CD4-positive, CD25-positive, alpha-beta regulatory T cell (primary cell): ENCODE measurements at regions not wholly inside any gene's neighbourhood (a gene's known extent, or its start where the extent isn't known, plus 50 kb on each side); places are given as distances from the start of the nearest gene placed in this dataset.

ENCODE experiments used
- ATAC-seq, 2 donors: fragments of 150-1000 bp; cut with Tn5 transposase; one replicate each; pipeline ENCODE4 v1.10.0; 2021; ENCODE audit warnings: low read depth in 2 of 2, moderate number of reproducible peaks in 2 of 2, moderate library complexity in 1 of 2
- DNase-seq, 3 donors: peaks; one replicate each; pipeline versions ENCODE4 v3.0.0 to v3.0.0-alpha.2; 2012 to 2022; ENCODE audit warnings: mixed read lengths in 1 of 3
- H3K27ac ChIP-seq: one replicate; pipeline ENCODE4 v1.7.0; 2013; ENCODE audit warnings: mild to moderate bottlenecking, low read length; ENCODE audit not compliant: insufficient read depth, poor library complexity, severe bottlenecking
- H3K27me3 ChIP-seq: one replicate; pipeline ENCODE4 v1.7.0; 2013; ENCODE audit warnings: low read length; ENCODE audit not compliant: control insufficient read depth, insufficient read depth
- H3K36me3 ChIP-seq: one replicate; pipeline ENCODE4 v1.7.0; 2013; ENCODE audit warnings: mild to moderate bottlenecking, low read length, moderate library complexity; ENCODE audit not compliant: control insufficient read depth, insufficient read depth
- H3K4me1 ChIP-seq: 2 replicates; pipeline ENCODE4 v1.7.0; 2013; ENCODE audit warnings: mild to moderate bottlenecking, low read length; ENCODE audit not compliant: insufficient read depth, control insufficient read depth, poor library complexity, severe bottlenecking
- H3K4me3 ChIP-seq: one replicate; pipeline ENCODE4 v1.7.0; 2013; ENCODE audit warnings: low read depth, mild to moderate bottlenecking, low read length, moderate library complexity
- H3K9me3 ChIP-seq, 2 experiments: 1 replicate in 1 of 2; 2 replicates in 1 of 2; pipeline ENCODE4 v1.7.0; 2013; ENCODE audit warnings: low read length in 2 of 2, mild to moderate bottlenecking in 1 of 2, moderate library complexity in 1 of 2; ENCODE audit not compliant: control insufficient read depth in 2 of 2
- H3K27ac Mint-ChIP-seq, 3 donors: one replicate each; pipeline ENCODE4 v1.8.0; 2020 to 2022; ENCODE audit warnings: mild to moderate bottlenecking in 3 of 3, mixed read lengths in 3 of 3, moderate library complexity in 2 of 3
- H3K27me3 Mint-ChIP-seq: one replicate; pipeline ENCODE4 v1.8.0; 2022; ENCODE audit warnings: mild to moderate bottlenecking, mixed read lengths
- H3K36me3 Mint-ChIP-seq: one replicate; pipeline ENCODE4 v1.8.0; 2020; ENCODE audit warnings: mixed read lengths
- H3K4me1 Mint-ChIP-seq, 4 donors: one replicate each; pipeline ENCODE4 v1.8.0; 2020 to 2022; ENCODE audit warnings: mixed read lengths in 4 of 4, mild to moderate bottlenecking in 1 of 4
- H3K4me3 Mint-ChIP-seq, 4 donors: one replicate each; pipeline ENCODE4 v1.8.0; 2020 to 2022; ENCODE audit warnings: mild to moderate bottlenecking in 4 of 4, mixed read lengths in 4 of 4, moderate library complexity in 3 of 4
- H3K9me3 Mint-ChIP-seq, 7 donors: one replicate each; pipeline ENCODE4 v1.8.0; 2020 to 2022; ENCODE audit warnings: mixed read lengths in 7 of 7, mild to moderate bottlenecking in 3 of 7, moderate library complexity in 2 of 7

- no peaks in the 10 kb centered on the region for H3K27me3 ChIP-seq
- H3K36me3 Mint-ChIP-seq, result no peaks in the 10 kb centered on the region
- ATAC-seq, result no peak
- H3K27me3 Mint-ChIP-seq, result no peaks in the 10 kb centered on the region
- H3K36me3 ChIP-seq, result no peaks in the 10 kb centered on the region
- H3K27ac ChIP-seq, result no peak overlapping the region
- no peak overlapping the region for H3K4me3 Mint-ChIP-seq
- H3K4me3 ChIP-seq, result no peak overlapping the region
- no peaks in the 10 kb centered on the region for H3K4me1 ChIP-seq
- H3K9me3 ChIP-seq, result no peaks in the 10 kb centered on the region
- peaks cover 0 to 8% (median 1%) of the 10 kb centered on the region in 7 donors for H3K9me3 Mint-ChIP-seq
- no peak overlapping the region for H3K27ac Mint-ChIP-seq
- H3K4me1 Mint-ChIP-seq, result no peaks in the 10 kb centered on the region
- DNase-seq, result no peak
These were observed 701.5 kb downstream of the ZNF385D start for GRCh38 chr3:21049334-21050062.

GRCh38 chr3:21043139-21043538, 707.9 kb downstream of the ZNF385D start:
- Mint-ChIP-seq H3K4me3 (no peak overlapping the region), H3K9me3 (peaks cover 0 to 2% (median 0%) of the 10 kb centered on the region in 7 donors), H3K27ac (no peak overlapping the region), H3K4me1 (no peaks in the 10 kb centered on the region), H3K27me3 (no peaks in the 10 kb centered on the region), H3K36me3 (no peaks in the 10 kb centered on the region)
- Histone ChIP-seq H3K4me3 (no peak overlapping the region), H3K9me3 (no peaks in the 10 kb centered on the region), H3K27me3 (no peaks in the 10 kb centered on the region), H3K36me3 (no peaks in the 10 kb centered on the region), H3K4me1 (no peaks in the 10 kb centered on the region), H3K27ac (no peak overlapping the region)
- ATAC-seq, result no peak
- no peak for DNase-seq

- H3K36me3 ChIP-seq, result no peaks in the 10 kb centered on the region
- Mint-ChIP-seq H3K4me1 (no peaks in the 10 kb centered on the region), H3K27ac (no peak overlapping the region), H3K36me3 (no peaks in the 10 kb centered on the region), H3K9me3 (peaks cover 0 to 5% (median 0%) of the 10 kb centered on the region in 7 donors), H3K27me3 (no peaks in the 10 kb centered on the region), H3K4me3 (peak overlapping the region in 1 of 4 donors; percentile 65)
- no peaks in the 10 kb centered on the region for H3K4me1 ChIP-seq
- H3K27ac ChIP-seq, result no peak overlapping the region
- H3K27me3 ChIP-seq, result no peaks in the 10 kb centered on the region
- no peak for DNase-seq
- H3K9me3 ChIP-seq, result no peaks in the 10 kb centered on the region
- ATAC-seq, result no peak
- H3K4me3 ChIP-seq, result no peak overlapping the region
These were observed 708.8 kb downstream of the ZNF385D start for GRCh38 chr3:21042184-21042583.

GRCh38 chr3:21041621-21042020, 709.4 kb downstream of the ZNF385D start:
- H3K4me3 Mint-ChIP-seq, result no peak overlapping the region
- no peak for ATAC-seq
- no peaks in the 10 kb centered on the region for H3K4me1 Mint-ChIP-seq
- H3K27ac ChIP-seq, result no peak overlapping the region
- no peaks in the 10 kb centered on the region for H3K4me1 ChIP-seq
- H3K36me3 Mint-ChIP-seq, result no peaks in the 10 kb centered on the region
- H3K27ac Mint-ChIP-seq, result no peak overlapping the region
- no peaks in the 10 kb centered on the region for H3K36me3 ChIP-seq
- no peaks in the 10 kb centered on the region for H3K27me3 ChIP-seq
- H3K4me3 ChIP-seq, result no peak overlapping the region
- DNase-seq, result no peak
- H3K9me3 ChIP-seq, result no peaks in the 10 kb centered on the region
- peaks cover 0 to 5% (median 0%) of the 10 kb centered on the region in 7 donors for H3K9me3 Mint-ChIP-seq
- H3K27me3 Mint-ChIP-seq, result no peaks in the 10 kb centered on the region

GRCh38 chr3:21036888-21037287, 714.1 kb downstream of the ZNF385D start:
- H3K36me3 ChIP-seq, result no peaks in the 10 kb centered on the region
- H3K4me1 Mint-ChIP-seq, result no peaks in the 10 kb centered on the region
- H3K4me1 ChIP-seq, result no peaks in the 10 kb centered on the region
- peaks cover 0 to 12% (median 3%) of the 10 kb centered on the region in 7 donors for H3K9me3 Mint-ChIP-seq
- H3K27me3 Mint-ChIP-seq, result no peaks in the 10 kb centered on the region
- no peak overlapping the region for H3K4me3 ChIP-seq
- H3K9me3 ChIP-seq, result no peaks in the 10 kb centered on the region
- H3K4me3 Mint-ChIP-seq, result no peak overlapping the region
- H3K36me3 Mint-ChIP-seq, result no peaks in the 10 kb centered on the region
- ATAC-seq, result no peak
- DNase-seq, result no peak
- no peak overlapping the region for H3K27ac Mint-ChIP-seq
- H3K27me3 ChIP-seq, result no peaks in the 10 kb centered on the region
- no peak overlapping the region for H3K27ac ChIP-seq

- Mint-ChIP-seq H3K27me3 (no peaks in the 10 kb centered on the region), H3K36me3 (no peaks in the 10 kb centered on the region), H3K9me3 (peaks cover 0 to 13% (median 5%) of the 10 kb centered on the region in 7 donors), H3K4me3 (no peak overlapping the region), H3K27ac (no peak overlapping the region), H3K4me1 (no peaks in the 10 kb centered on the region)
- H3K9me3 ChIP-seq, result no peaks in the 10 kb centered on the region
- H3K4me1 ChIP-seq, result no peaks in the 10 kb centered on the region
- no peak overlapping the region for H3K4me3 ChIP-seq
- DNase-seq (no peak), ATAC-seq (no peak)
- no peaks in the 10 kb centered on the region for H3K27me3 ChIP-seq
- no peak overlapping the region for H3K27ac ChIP-seq
- no peaks in the 10 kb centered on the region for H3K36me3 ChIP-seq
These were observed 722.6 kb downstream of the ZNF385D start for GRCh38 chr3:21028412-21028811.

- Mint-ChIP-seq H3K27me3 (no peaks in the 10 kb centered on the region), H3K4me1 (no peaks in the 10 kb centered on the region)
These were observed 726.4 kb downstream of the ZNF385D start for GRCh38 chr3:21024563-21024962.

GRCh38 chr3:21020681-21021080, 730.3 kb downstream of the ZNF385D start:
- no peak overlapping the region for H3K4me3 ChIP-seq
- Mint-ChIP-seq H3K36me3 (no peaks in the 10 kb centered on the region), H3K4me1 (no peaks in the 10 kb centered on the region), H3K4me3 (no peak overlapping the region), H3K27me3 (no peaks in the 10 kb centered on the region), H3K9me3 (peaks cover 2 to 18% (median 8%) of the 10 kb centered on the region in 7 donors), H3K27ac (no peak overlapping the region)
- no peak for ATAC-seq
- no peak overlapping the region for H3K27ac ChIP-seq
- H3K36me3 ChIP-seq, result no peaks in the 10 kb centered on the region
- H3K9me3 ChIP-seq, result peaks cover 3 to 4% of the 10 kb centered on the region in 2 experiments
- no peaks in the 10 kb centered on the region for H3K27me3 ChIP-seq
- DNase-seq, result no peak
- no peaks in the 10 kb centered on the region for H3K4me1 ChIP-seq

More at GRCh38 chr3:21024563-21024962, 726.4 kb downstream of the ZNF385D start:
- Mint-ChIP-seq H3K4me3 (no peak overlapping the region), H3K27ac (no peak overlapping the region), H3K9me3 (peaks cover 0 to 15% (median 5%) of the 10 kb centered on the region in 7 donors), H3K36me3 (no peaks in the 10 kb centered on the region)
- Histone ChIP-seq H3K9me3 (no peaks in the 10 kb centered on the region), H3K36me3 (no peaks in the 10 kb centered on the region), H3K27ac (no peak overlapping the region), H3K4me1 (no peaks in the 10 kb centered on the region), H3K4me3 (no peak overlapping the region), H3K27me3 (no peaks in the 10 kb centered on the region)
- no peak for ATAC-seq
- no peak for DNase-seq
